NCI-H2171 treated with DMSO at 0.1 percent for 48 hours (cell line): ENCODE measurements at regions not wholly inside any gene's neighbourhood (a gene's known extent, or its start where the extent isn't known, plus 50 kb on each side); places are given as distances from the start of the nearest gene placed in this dataset.
"Not testable (repeated sequence)": the region's sequence is repeated elsewhere in the genome, so short reads cannot be mapped to it uniquely, and the experiment has no call there.

ENCODE experiments used
- DNase-seq: peaks from one replicate; lab custom pipeline; 2025; lab: John Stamatoyannopoulos, UW

DNA sequence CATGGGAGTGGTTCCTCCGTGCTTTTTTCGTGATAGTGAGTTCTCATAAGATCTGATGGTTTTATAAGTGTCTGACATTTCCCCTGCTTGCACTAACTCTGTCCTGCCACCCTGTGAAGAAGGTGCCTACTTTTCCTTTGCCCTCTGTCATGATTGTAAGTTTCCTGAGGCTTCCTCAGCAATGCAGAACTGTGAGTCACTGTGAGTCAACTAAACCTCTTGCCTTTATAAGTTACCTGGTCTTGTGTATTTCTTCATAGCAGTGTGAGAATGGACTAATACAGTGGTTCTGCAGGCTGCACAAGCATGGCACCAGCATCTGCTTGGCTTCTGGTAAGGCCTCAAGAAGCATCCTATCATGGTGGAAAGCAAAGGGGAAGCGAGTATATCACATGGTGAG, 1144.6 kb downstream of the SORCS3 start:
- DNase-seq = no peak

GRCh38 chr10:105783936-105784483, 1142.9 kb downstream of the SORCS3 start:
- DNase-seq = no peak

DNA sequence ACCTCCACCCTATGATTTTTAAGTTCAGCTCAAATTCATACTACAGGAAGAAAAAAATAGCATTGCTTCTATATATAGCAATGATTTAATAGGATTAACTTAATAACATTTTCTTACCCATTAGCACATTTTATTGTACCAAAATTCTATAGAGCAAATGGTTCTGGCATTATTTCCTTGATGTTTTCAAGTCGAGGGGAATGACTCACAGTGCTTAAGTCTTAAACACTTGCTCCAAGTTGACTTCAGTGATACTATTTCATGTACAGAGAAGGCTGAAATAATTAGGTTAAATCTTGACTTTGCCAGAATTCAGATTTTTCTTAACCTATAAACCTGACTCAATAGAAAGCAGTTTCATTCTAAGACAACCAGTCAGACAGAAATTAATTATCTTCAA, 1133.8 kb downstream of the SORCS3 start:
- no peak for DNase-seq

GRCh38 chr10:105774351-105774750, 1133.3 kb downstream of the SORCS3 start:
- DNase-seq = no peak

GRCh38 chr10:105770524-105771212, 1129.6 kb downstream of the SORCS3 start:
- DNase-seq = no peak

- DNase-seq = no peak
These were observed 1128.4 kb downstream of the SORCS3 start for GRCh38 chr10:105769248-105770184.

DNA sequence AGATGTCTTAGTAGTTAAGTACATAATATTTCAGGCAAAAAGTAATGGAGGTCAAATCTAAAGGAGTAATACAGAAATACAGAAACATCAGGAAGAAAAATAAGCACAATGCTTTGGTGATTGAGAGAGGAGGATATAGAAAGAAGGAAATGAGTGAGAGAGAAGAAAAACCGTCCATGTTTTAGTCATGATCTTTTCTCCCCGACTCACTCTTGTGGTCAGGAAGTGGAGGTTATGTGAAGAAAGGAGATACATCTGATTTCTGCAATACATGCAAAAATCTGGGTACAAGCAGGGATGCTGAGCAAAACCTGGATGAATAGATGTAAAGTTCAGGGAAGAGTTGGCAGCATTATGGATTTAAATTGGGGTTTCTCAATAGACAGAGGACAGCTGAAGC, 1122.5 kb downstream of the SORCS3 start:
- no peak for DNase-seq

DNA sequence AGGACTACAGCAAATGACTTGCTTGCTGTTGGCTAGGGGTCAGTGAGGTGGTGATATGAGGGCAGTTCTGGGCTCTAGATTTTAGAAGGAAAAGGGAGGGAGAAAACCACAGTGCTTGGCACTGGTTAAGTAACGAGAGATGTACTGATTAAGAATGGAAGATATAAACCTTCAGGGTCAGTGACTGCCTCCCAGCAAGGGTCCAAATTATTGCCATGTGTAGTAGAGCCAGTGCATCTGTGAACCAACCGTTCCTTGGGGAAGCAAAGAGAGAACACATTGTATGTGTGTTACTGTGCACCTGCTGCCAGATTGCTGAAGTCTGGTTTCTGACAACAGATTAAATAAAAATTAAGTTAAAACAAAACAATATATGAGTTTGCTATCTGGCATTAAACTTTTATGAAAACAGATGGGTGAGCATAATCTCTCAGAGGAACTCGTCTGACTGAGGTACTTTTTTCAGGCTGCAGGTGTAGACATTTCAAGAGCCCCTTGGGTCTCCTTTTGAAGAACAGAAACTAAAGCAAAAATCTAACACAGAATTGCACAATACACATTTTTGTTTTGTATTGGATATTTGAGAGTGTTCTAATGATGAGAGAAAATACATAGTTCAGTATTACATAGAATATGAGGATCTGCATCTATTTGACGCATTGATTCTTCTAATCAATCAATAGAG, 1120.6 kb downstream of the SORCS3 start:
- no peak for DNase-seq

DNA sequence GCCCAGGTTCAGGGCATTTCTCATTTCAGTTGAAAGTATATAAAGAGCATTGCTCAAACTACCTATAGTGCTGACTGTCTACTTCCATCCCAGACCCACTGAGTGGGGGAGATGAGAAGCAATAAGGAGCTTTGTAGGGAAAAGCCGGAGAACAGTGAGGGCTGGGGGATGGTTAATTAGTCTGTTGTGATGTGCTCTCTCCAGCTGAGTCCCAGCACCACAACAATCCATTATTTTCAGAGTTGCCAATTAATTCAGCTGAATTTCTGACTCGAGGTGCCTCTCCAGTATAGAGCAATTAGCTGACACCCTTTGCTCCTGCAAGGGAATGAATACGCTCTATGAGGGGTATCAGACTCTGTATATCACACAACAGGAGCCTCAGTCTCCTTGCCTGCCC, 1118.6 kb downstream of the SORCS3 start:
- no peak for DNase-seq

GRCh38 chr10:105758209-105758998, 1117.3 kb downstream of the SORCS3 start:
- DNase-seq = no peak

- no peak for DNase-seq
These were observed 1116.2 kb downstream of the SORCS3 start for GRCh38 chr10:105757302-105757701.

GRCh38 chr10:105756386-105756785, 1115.3 kb downstream of the SORCS3 start:
- no peak for DNase-seq

- no peak for DNase-seq
These were observed 1110.6 kb downstream of the SORCS3 start for GRCh38 chr10:105751688-105752087.

- DNase-seq = no peak
These were observed 1104.6 kb downstream of the SORCS3 start for GRCh38 chr10:105745596-105746148.

GRCh38 chr10:105743343-105744056, 1102.4 kb downstream of the SORCS3 start:
- DNase-seq = no peak

DNA sequence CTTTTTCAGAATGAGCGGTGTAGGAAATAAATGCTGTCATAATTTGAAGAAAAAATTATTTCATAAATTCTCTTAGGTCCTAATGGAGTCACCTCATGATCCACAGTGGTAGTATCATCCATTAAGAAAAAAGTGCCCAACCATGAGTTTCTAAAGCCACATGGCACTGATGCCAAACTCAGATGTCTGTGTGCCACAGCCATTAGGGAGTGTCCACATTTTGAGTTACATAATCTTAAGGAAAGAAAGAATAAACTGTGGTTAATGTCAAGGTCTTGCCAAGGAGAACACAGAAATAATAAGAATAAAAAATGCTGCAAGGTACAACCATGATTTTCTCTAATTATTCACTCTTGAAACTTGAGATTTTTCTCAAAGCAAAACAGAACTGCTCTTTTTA, 1101.8 kb downstream of the SORCS3 start:
- no peak for DNase-seq

DNA sequence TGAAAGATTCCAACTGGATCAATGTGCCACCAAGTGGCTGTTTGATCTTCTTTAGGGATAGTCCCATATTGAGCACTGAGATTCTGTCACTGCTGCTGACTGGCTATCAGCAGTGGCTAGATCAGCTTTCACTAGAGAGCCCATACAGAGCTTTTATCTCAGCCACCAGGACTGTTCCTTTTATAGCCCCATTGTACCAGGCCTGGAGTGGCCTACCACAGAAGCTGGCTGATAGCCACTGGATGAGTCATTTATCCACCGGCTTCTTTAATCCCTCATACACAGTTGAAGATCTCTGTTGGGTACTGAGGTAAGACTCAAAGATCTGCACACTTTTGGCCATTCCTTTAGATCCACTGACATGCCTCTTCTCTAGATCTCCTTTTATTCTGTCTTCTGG, 1101.1 kb downstream of the SORCS3 start:
- no peak for DNase-seq

GRCh38 chr10:105734479-105734878, 1093.4 kb downstream of the SORCS3 start:
- DNase-seq = no peak

DNA sequence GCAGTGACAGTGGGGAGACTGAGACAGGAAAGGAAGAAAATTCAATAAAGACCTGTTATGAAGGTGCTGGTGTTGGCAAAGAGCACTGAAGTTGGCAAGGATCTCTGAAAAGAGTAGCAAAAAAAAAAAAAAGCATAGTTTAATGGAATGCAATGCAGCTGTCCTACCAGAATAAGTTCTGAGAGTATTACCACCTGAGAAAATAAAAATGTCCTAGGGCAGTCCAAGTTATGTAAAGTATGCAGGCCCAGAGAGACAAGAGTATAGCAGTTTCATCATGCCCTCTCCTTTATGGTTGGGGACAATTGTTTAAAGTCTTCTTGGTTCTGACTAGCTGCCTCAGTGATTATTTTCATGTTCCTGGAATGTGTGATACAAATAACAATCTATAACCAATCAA, 1092.8 kb downstream of the SORCS3 start:
- DNase-seq = no peak

DNA sequence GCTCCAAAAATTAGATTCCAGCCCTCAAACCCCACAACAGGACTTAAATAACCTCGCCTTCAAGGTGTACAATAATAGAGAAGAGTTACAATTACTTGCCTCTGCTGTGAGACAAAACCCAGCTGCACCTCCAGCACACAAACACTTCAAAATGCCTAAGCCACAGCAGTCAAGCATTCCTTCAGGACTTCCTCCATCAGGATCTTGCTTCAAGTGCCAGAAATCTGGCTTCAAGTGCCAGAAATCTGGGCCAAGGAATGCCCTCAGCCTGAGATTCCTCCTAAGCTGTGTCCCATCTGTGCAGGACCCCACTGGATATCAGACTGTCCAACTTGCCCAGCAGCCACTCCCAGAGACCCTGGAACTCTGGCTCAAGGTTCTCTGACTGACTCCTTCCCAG, 1088.3 kb downstream of the SORCS3 start:
- no peak for DNase-seq

- DNase-seq = not testable (repeated sequence)
These were observed 1086.5 kb downstream of the SORCS3 start for GRCh38 chr10:105727586-105727985.
